ENCODE measurements at regions not wholly inside any gene's neighbourhood (a gene's known extent, or its start where the extent isn't known, plus 50 kb on each side); places are given as distances from the start of the nearest gene placed in this dataset.

GRCh38 chr9:129331493-129331765, 153.4 kb upstream of the IER5L start:
- Histone ChIP-seq H2BK20ac (ENCODE audit: low read depth, low read length) (no peak overlapping the region; the same call in 1 of the 2 replicates), H2BK5ac (ENCODE audit: low read depth, low read length, poor library complexity, severe bottlenecking) (no peak overlapping the region), H4K8ac (ENCODE audit: low read depth in 2 of 2, low read length in 2 of 2) (no peak overlapping the region), H3K23ac (ENCODE audit: low read depth, low read length) (no peak overlapping the region), H3K18ac (ENCODE audit: low read depth, low read length) (no peak overlapping the region), H3K27me3 (ENCODE audit: control insufficient read depth, insufficient read depth, low read length) (no peaks in the 10 kb centered on the region), H3K9me1 (ENCODE audit: insufficient read depth, low read length) (peaks cover 17% of the 10 kb centered on the region), H3K27ac (ENCODE audit: insufficient read depth, low read length) (no peak overlapping the region), H2AK9ac (replicated peaks; ENCODE audit: low read depth, low read length, poor library complexity) (no peak overlapping the region), H2BK15ac (ENCODE audit: low read depth, low read length) (0 out of 3 replicates have a peak overlapping the region, but pooled peaks have one; percentile 47), H3K56ac (ENCODE audit: extremely low read depth, insufficient read depth, low read length) (no peak overlapping the region), H4K5ac (ENCODE audit: low read depth, low read length) (no peak overlapping the region), H3K4me2 (ENCODE audit: low read depth, low read length) (no peak overlapping the region), H3K9me3 (ENCODE audit: control insufficient read depth, insufficient read depth, low read length) (peaks cover 6% of the 10 kb centered on the region), H3K4me3 (ENCODE audit: insufficient read depth, low read depth, low read length) (no peak overlapping the region), H3K9ac (ENCODE audit: low read depth, low read length) (no peak overlapping the region), H4K91ac (ENCODE audit: insufficient read depth, low read depth, low read length) (no peak overlapping the region), H4K20me1 (ENCODE audit: insufficient read depth, low read length) (no peaks in the 10 kb centered on the region), H2AK5ac (ENCODE audit: low read depth, low read length) (peak overlapping the region; percentile 35; the same call in 1 of the 2 replicates), H3K14ac (replicated peaks; ENCODE audit: low read depth, low read length) (no peak overlapping the region), H2BK120ac (ENCODE audit: low read depth, low read length) (peak overlapping the region; percentile 21; the same call in 1 of the 2 replicates), H2AFZ (replicated peaks; ENCODE audit: low read length, poor library complexity) (no peak overlapping the region), H3K79me1 (ENCODE audit: low read depth in 1 of 2, low read length in 2 of 2) (peaks cover 0 to 5% of the 10 kb centered on the region in 2 experiments; a peak in 1 of 4 replicates), H3K4ac (ENCODE audit: low read depth, low read length) (no peak overlapping the region), H3K36me3 (ENCODE audit: control insufficient read depth, insufficient read depth, low read length) (no peaks in the 10 kb centered on the region), H3K4me1 (ENCODE audit: control insufficient read depth, insufficient read depth, low read length) (peaks cover 27% of the 10 kb centered on the region)
- BruUV-seq (replicated peaks) = no TSS peak
- WGBS, 2 experiments (ENCODE audit: extremely low coverage in 2 of 2, insufficient read length in 1 of 2) = 40% methylated on average over 1 of the region's 4 CpGs; no CpG with 5 or more reads in 1 of the 2 experiments
- dilution Hi-C loops (cut with HindIII; ENCODE audit: low sequenced_read_pairs, unreplicated experiment) = no loop called here
- no peak for DNase-seq
- ChIA-PET POLR2A (ENCODE audit: unreplicated experiment) (interaction anchor here (0.6 to 1.0 kb wide), 2 partner anchors 153 to 165 kb away, joined by 3 read pairs; partner anchors contain the start of gene IER5L), CTCF (no interaction called here)
- intact Hi-C loops (cut with micrococcal nuclease) = loop anchor here (5.0 kb wide), 1 partner anchor 281 kb away; no protein-coding TSS in a partner anchor
- TF ChIP-seq CHD1 (IDR thresholded peaks at IDR 0.05; ENCODE audit: low read depth, low read length) (no peak), MAFK (IDR thresholded peaks at IDR 0.05; ENCODE audit: low read depth, low read length) (no peak)
- in situ Hi-C loops (cut with MboI; ENCODE audit: low sequenced_read_pairs) = loop anchor here (10.0 kb wide), 1 partner anchor 273 kb away; no protein-coding TSS in a partner anchor
- ATAC-seq (ENCODE audit: low read depth) = no peak
